H9 (cell line): ENCODE measurements at regions not wholly inside any gene's neighbourhood (a gene's known extent, or its start where the extent isn't known, plus 50 kb on each side); places are given as distances from the start of the nearest gene placed in this dataset.

Source experiments
- DNase-seq: peaks from one replicate; pipeline ENCODE4 v3.0.0-alpha.2; 2017
- H2AFZ ChIP-seq: one replicate; pipeline ENCODE4 v1.6.1; 2013; ENCODE audit warnings: mild to moderate bottlenecking, low read length, control low read depth, moderate library complexity
- H2AK5ac ChIP-seq: 2 replicates; pipeline ENCODE4 v1.6.1; 2013; ENCODE audit warnings: low read length, control low read depth, mixed read lengths; ENCODE audit not compliant: insufficient read length
- H2BK120ac ChIP-seq: one replicate; pipeline ENCODE4 v1.6.1; 2013; ENCODE audit warnings: low read depth, mild to moderate bottlenecking, low read length, control low read depth, inconsistent platforms; ENCODE audit not compliant: poor library complexity, severe bottlenecking
- H2BK12ac ChIP-seq: 2 replicates; pipeline ENCODE4 v1.6.1; 2013; ENCODE audit warnings: low read length, control low read depth, mixed read lengths, low read depth; ENCODE audit not compliant: insufficient read length
- H2BK15ac ChIP-seq: 2 replicates; pipeline ENCODE4 v1.6.1; 2013; ENCODE audit warnings: low read depth, low read length, control low read depth
- H2BK20ac ChIP-seq: one replicate; pipeline ENCODE4 v1.6.1; 2013; ENCODE audit warnings: low read depth, mild to moderate bottlenecking, low read length, control low read depth, inconsistent platforms; ENCODE audit not compliant: poor library complexity, severe bottlenecking
- H2BK5ac ChIP-seq: 2 replicates; pipeline ENCODE4 v1.6.1; 2013; ENCODE audit warnings: low read length, control low read depth, mixed read lengths; ENCODE audit not compliant: insufficient read length
- H3K14ac ChIP-seq: 2 replicates; pipeline ENCODE4 v1.6.1; 2013; ENCODE audit warnings: low read length, control low read depth; ENCODE audit not compliant: insufficient read depth
- H3K18ac ChIP-seq: 2 replicates; pipeline ENCODE4 v1.6.1; 2013; ENCODE audit warnings: low read depth, mild to moderate bottlenecking, mixed read lengths, low read length, control low read depth; ENCODE audit not compliant: insufficient read length
- H3K23ac ChIP-seq: 2 replicates; pipeline ENCODE4 v1.6.1; 2013; ENCODE audit warnings: low read length, control low read depth, mixed read lengths, low read depth; ENCODE audit not compliant: insufficient read length
- H3K23me2 ChIP-seq: 2 replicates; pipeline ENCODE4 v1.6.1; 2013; ENCODE audit warnings: low read depth, mild to moderate bottlenecking, mixed read lengths, low read length, control low read depth; ENCODE audit not compliant: insufficient read length, poor library complexity, severe bottlenecking
- H3K27ac ChIP-seq: 2 replicates; pipeline ENCODE4 v1.5.1; 2013; ENCODE audit warnings: low read length, control low read depth, mixed read lengths, low read depth; ENCODE audit not compliant: insufficient read length
- H3K27me3 ChIP-seq: 2 replicates; pipeline ENCODE4 v1.6.1; 2013; ENCODE audit warnings: low read length, control low read depth, inconsistent platforms; ENCODE audit not compliant: insufficient read depth
- H3K4ac ChIP-seq: 2 replicates; pipeline ENCODE4 v1.6.1; 2013; ENCODE audit warnings: low read depth, mild to moderate bottlenecking, control low read depth, inconsistent platforms, low read length, moderate library complexity
- H3K4me1 ChIP-seq: 2 replicates; pipeline ENCODE4 v1.6.1; 2013; ENCODE audit warnings: low read length, control low read depth, inconsistent platforms; ENCODE audit not compliant: insufficient read depth
- H3K4me2 ChIP-seq: 2 replicates; pipeline ENCODE4 v1.6.1; 2013; ENCODE audit warnings: low read length, control low read depth, mixed read lengths; ENCODE audit not compliant: insufficient read length, insufficient read depth
- H3K56ac ChIP-seq: 2 replicates; pipeline ENCODE4 v1.6.1; 2013; ENCODE audit warnings: low read depth, mild to moderate bottlenecking, mixed read lengths, low read length, control low read depth; ENCODE audit not compliant: insufficient read length
- H3K79me1 ChIP-seq: 2 replicates; pipeline ENCODE4 v1.6.1; 2013; ENCODE audit warnings: low read depth, mild to moderate bottlenecking, moderate library complexity, low read length, control low read depth, inconsistent platforms; ENCODE audit not compliant: insufficient read depth, poor library complexity, severe bottlenecking
- H3K79me2 ChIP-seq: 2 replicates; pipeline ENCODE4 v1.6.1; 2013; ENCODE audit warnings: low read length, control low read depth, inconsistent platforms; ENCODE audit not compliant: insufficient read depth
- H3K9ac ChIP-seq: 2 replicates; pipeline ENCODE4 v1.6.1; 2013; ENCODE audit warnings: low read length, control low read depth, mixed read lengths; ENCODE audit not compliant: insufficient read length; ENCODE audit errors: extremely low read depth
- H3K9me3 ChIP-seq: one replicate; pipeline ENCODE4 v1.6.1; 2013; ENCODE audit warnings: low read depth, low read length, inconsistent platforms; ENCODE audit not compliant: control insufficient read depth
- H3T11ph ChIP-seq: one replicate; pipeline ENCODE4 v1.6.1; 2013; ENCODE audit warnings: mild to moderate bottlenecking, low read length, control low read depth, inconsistent platforms
- H4K20me1 ChIP-seq: one replicate; pipeline ENCODE4 v1.6.1; 2013; ENCODE audit not compliant: control insufficient read depth, insufficient read length, insufficient read depth
- H4K5ac ChIP-seq: 2 replicates; pipeline ENCODE4 v1.6.1; 2013; ENCODE audit warnings: low read depth, mild to moderate bottlenecking, mixed read lengths, low read length, control low read depth; ENCODE audit not compliant: insufficient read length
- H4K8ac ChIP-seq: replicated peaks from 2 replicates; pipeline ENCODE4 v1.6.1; 2013; ENCODE audit warnings: low read length, control low read depth, mixed read lengths, low read depth; ENCODE audit not compliant: insufficient read length
- H4K91ac ChIP-seq: 2 replicates; pipeline ENCODE4 v1.6.1; 2013; ENCODE audit warnings: low read depth, mild to moderate bottlenecking, moderate library complexity, mixed read lengths, low read length, control low read depth; ENCODE audit not compliant: insufficient read length
- H3K27ac Mint-ChIP-seq, 3 experiments: 2 replicates in 2 of 3; 3 replicates in 1 of 3; pipeline ENCODE4 v1.8.0; 2020 to 2021; ENCODE audit warnings: mixed read lengths in 3 of 3, mild to moderate bottlenecking in 1 of 3, moderate library complexity in 1 of 3
- H3K27me3 Mint-ChIP-seq: 2 replicates; pipeline ENCODE4 v1.8.0; 2021; ENCODE audit warnings: low read depth, mild to moderate bottlenecking, moderate library complexity, mixed read lengths
- H3K36me3 Mint-ChIP-seq, 3 experiments: 2 replicates in 2 of 3; 3 replicates in 1 of 3; pipeline ENCODE4 v1.8.0; 2020 to 2021; ENCODE audit warnings: low read depth in 3 of 3, mixed read lengths in 3 of 3; ENCODE audit not compliant: insufficient read depth in 1 of 3
- H3K4me1 Mint-ChIP-seq, 2 experiments: 2 replicates each; pipeline ENCODE4 v1.8.0; 2020; ENCODE audit warnings: mixed read lengths in 2 of 2
- H3K4me3 Mint-ChIP-seq, 2 experiments: 2 replicates in 1 of 2; 3 replicates in 1 of 2; pipeline ENCODE4 v1.8.0; 2020 to 2021; ENCODE audit warnings: mild to moderate bottlenecking in 2 of 2, mixed read lengths in 2 of 2, moderate library complexity in 1 of 2
- H3K9me3 Mint-ChIP-seq, 2 experiments: 2 replicates in 1 of 2; 3 replicates in 1 of 2; pipeline ENCODE4 v1.8.0; 2020; ENCODE audit warnings: mild to moderate bottlenecking in 2 of 2, mixed read lengths in 2 of 2, moderate library complexity in 1 of 2
- WGBS: extraction: QIAGEN DNeasy Blood & Tissue Kit; methylation state at CpG from one replicate; pipeline ENCODE4 v1.1.7; 2013; ENCODE audit warnings: missing lambda C conversion rate, low lambda C conversion rate, mixed read lengths; ENCODE audit not compliant: insufficient read length; ENCODE audit errors: extremely low coverage; 5-methylcytosine and 5-hydroxymethylcytosine counted together
- TF ChIP-seq, protein P1 (sequence below): fragments of 200-600 bp; sonication (generic); conservative IDR thresholded peaks from 3 replicates; pipeline ENCODE4 v1.8.0; 2021; ENCODE audit warnings: antibody characterized with exemption, mild to moderate bottlenecking

DNA sequence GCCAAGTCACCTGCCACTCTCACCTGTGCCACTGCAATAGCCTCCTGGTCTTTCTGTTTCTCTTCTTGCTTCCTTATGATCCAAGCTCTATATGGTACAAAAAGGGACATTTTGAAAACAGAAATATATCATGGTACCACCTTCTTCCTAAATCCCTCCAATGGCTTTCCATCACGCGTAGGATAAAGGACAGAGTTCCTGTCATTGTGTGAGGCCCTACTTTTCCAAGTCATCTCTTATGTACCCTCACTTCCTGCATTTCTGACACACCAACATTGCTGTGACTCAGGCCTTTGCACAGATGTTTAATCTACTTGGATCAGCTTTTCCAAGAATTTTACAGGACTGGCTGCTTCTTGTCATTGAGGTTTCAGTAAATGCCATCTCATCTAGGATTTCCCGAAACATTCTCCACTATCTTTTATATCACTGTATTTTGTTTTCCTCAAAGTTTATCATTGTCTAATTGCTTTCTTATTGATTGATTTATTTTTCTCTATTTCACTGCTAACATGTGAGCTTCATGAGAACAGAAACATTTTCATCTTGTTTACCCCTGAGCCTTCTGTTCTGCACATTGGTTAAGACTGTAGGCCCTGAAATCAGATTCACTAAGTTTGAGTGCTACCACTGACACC lies 426.1 kb upstream of the FANCL start:
- H4K91ac ChIP-seq, result no peak overlapping the region
- Mint-ChIP-seq H3K9me3 (peaks cover 0 to 4% of the 10 kb centered on the region in 2 experiments; a peak in 1 of 5 replicates), H3K4me3 (no peak overlapping the region), H3K27me3 (no peaks in the 10 kb centered on the region), H3K4me1 (no peaks in the 10 kb centered on the region), H3K27ac (no peak overlapping the region), H3K36me3 (no peaks in the 10 kb centered on the region)
- H3K9me3 ChIP-seq, result no peaks in the 10 kb centered on the region
- no peak overlapping the region for H2BK12ac ChIP-seq
- no peaks in the 10 kb centered on the region for H3K79me2 ChIP-seq
- H4K8ac ChIP-seq, result no peak overlapping the region
- H2BK120ac ChIP-seq, result no peak overlapping the region
- no peak overlapping the region for H3T11ph ChIP-seq
- H3K23ac ChIP-seq, result no peak overlapping the region
- H3K14ac ChIP-seq, result no peak overlapping the region
- TF ChIP-seq, protein P1, sequence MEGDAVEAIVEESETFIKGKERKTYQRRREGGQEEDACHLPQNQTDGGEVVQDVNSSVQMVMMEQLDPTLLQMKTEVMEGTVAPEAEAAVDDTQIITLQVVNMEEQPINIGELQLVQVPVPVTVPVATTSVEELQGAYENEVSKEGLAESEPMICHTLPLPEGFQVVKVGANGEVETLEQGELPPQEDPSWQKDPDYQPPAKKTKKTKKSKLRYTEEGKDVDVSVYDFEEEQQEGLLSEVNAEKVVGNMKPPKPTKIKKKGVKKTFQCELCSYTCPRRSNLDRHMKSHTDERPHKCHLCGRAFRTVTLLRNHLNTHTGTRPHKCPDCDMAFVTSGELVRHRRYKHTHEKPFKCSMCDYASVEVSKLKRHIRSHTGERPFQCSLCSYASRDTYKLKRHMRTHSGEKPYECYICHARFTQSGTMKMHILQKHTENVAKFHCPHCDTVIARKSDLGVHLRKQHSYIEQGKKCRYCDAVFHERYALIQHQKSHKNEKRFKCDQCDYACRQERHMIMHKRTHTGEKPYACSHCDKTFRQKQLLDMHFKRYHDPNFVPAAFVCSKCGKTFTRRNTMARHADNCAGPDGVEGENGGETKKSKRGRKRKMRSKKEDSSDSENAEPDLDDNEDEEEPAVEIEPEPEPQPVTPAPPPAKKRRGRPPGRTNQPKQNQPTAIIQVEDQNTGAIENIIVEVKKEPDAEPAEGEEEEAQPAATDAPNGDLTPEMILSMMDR, result no peak
- no peak overlapping the region for H2BK15ac ChIP-seq
- no peaks in the 10 kb centered on the region for H3K79me1 ChIP-seq
- H2BK20ac ChIP-seq, result no peak overlapping the region
- H2BK5ac ChIP-seq, result no peak overlapping the region
- no peak overlapping the region for H4K5ac ChIP-seq
- no peaks in the 10 kb centered on the region for H3K23me2 ChIP-seq
- no peak overlapping the region for H3K9ac ChIP-seq
- no peak for DNase-seq
- H3K4ac ChIP-seq, result no peak overlapping the region
- no peaks in the 10 kb centered on the region for H3K27me3 ChIP-seq
- H3K4me2 ChIP-seq, result no peak overlapping the region
- no CpG with 5 or more reads among the region's 3 CpGs for WGBS
- H3K4me1 ChIP-seq, result no peaks in the 10 kb centered on the region
- H3K18ac ChIP-seq, result no peak overlapping the region
- no peak overlapping the region for H3K27ac ChIP-seq
- no peak overlapping the region for H2AK5ac ChIP-seq
- no peaks in the 10 kb centered on the region for H4K20me1 ChIP-seq
- no peak overlapping the region for H2AFZ ChIP-seq
- H3K56ac ChIP-seq, result no peak overlapping the region
